ENCODE measurements at regions not wholly inside any gene's neighbourhood (a gene's known extent, or its start where the extent isn't known, plus 50 kb on each side); places are given as distances from the start of the nearest gene placed in this dataset.
A peak's percentile ranks its signal among the peaks of the same experiment; 100 is the strongest.

DNA sequence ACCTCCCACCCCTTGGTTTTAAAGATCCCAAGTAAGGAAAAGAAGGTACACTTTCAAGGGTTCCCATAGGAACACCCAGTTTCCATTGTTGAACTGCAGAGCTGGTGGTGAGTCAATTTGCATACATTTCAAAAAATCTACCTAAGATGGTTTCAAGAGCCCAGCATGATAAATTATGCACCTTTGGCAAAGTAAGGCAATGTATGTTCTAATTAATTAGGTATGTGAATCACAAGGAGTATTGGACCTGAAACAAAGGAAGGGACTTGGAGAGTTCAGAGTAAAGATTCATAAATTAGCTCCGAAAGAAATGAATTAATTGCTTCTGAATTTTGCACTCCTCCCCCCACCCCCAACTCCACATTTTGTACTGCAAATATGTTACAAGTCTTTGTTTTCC, 459.7 kb downstream of the LRATD1 start:
- Histone ChIP-seq H3K4me2 (no peak overlapping the region), H3K9me2 (ENCODE audit: insufficient read depth) (0 out of 2 replicates have a peak, but pooled peaks cover 12% of the 10 kb centered on the region), H3K4me3 (no peak overlapping the region), H3K4me1 (ENCODE audit: insufficient read depth) (peaks cover 22% of the 10 kb centered on the region), H3K27me3 (ENCODE audit: insufficient read depth) (no peaks in the 10 kb centered on the region), H3K36me3 (ENCODE audit: insufficient read depth) (no peaks in the 10 kb centered on the region), H3K27ac (ENCODE audit: low read depth) (no peak overlapping the region), H3K79me2 (replicated peaks; ENCODE audit: insufficient read depth) (no peaks in the 10 kb centered on the region), H3F3A (replicated peaks; ENCODE audit: low read depth) (no peaks in the 10 kb centered on the region), H4K20me1 (replicated peaks; ENCODE audit: insufficient read depth) (no peaks in the 10 kb centered on the region), H2AFZ (0 out of 2 replicates have a peak overlapping the region, but pooled peaks have one; percentile 43)
- DNase-seq (ENCODE audit: low spot score) (no peak), ATAC-seq (no peak)
- TF ChIP-seq EZH2 (IDR thresholded peaks at IDR 0.05; ENCODE audit: low read depth, unreplicated experiment): no peak
- TF ChIP-seq CREB1 (CRISPR knock-in tag; IDR thresholded peaks at IDR 0.05; ENCODE audit: low read depth): no peak
- TF ChIP-seq, protein P1, sequence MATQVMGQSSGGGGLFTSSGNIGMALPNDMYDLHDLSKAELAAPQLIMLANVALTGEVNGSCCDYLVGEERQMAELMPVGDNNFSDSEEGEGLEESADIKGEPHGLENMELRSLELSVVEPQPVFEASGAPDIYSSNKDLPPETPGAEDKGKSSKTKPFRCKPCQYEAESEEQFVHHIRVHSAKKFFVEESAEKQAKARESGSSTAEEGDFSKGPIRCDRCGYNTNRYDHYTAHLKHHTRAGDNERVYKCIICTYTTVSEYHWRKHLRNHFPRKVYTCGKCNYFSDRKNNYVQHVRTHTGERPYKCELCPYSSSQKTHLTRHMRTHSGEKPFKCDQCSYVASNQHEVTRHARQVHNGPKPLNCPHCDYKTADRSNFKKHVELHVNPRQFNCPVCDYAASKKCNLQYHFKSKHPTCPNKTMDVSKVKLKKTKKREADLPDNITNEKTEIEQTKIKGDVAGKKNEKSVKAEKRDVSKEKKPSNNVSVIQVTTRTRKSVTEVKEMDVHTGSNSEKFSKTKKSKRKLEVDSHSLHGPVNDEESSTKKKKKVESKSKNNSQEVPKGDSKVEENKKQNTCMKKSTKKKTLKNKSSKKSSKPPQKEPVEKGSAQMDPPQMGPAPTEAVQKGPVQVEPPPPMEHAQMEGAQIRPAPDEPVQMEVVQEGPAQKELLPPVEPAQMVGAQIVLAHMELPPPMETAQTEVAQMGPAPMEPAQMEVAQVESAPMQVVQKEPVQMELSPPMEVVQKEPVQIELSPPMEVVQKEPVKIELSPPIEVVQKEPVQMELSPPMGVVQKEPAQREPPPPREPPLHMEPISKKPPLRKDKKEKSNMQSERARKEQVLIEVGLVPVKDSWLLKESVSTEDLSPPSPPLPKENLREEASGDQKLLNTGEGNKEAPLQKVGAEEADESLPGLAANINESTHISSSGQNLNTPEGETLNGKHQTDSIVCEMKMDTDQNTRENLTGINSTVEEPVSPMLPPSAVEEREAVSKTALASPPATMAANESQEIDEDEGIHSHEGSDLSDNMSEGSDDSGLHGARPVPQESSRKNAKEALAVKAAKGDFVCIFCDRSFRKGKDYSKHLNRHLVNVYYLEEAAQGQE (IDR thresholded peaks at IDR 0.05; ENCODE audit: unreplicated experiment): no peak
- TF ChIP-seq ETS1 (IDR thresholded peaks at IDR 0.05): no peak
- TF ChIP-seq ZNF114 (CRISPR knock-in tag; IDR thresholded peaks at IDR 0.05): no peak
- TF ChIP-seq STAT1 (IDR thresholded peaks at IDR 0.05; ENCODE audit: unreplicated experiment): no peak
- TF ChIP-seq ZNF462 (CRISPR knock-in tag; IDR thresholded peaks at IDR 0.05): no peak
- TF ChIP-seq NANOG (IDR thresholded peaks at IDR 0.05; ENCODE audit: borderline replicate concordance): no peak
- Mint-ChIP-seq H3K4me1 (peaks cover 34% of the 10 kb centered on the region), H3K27ac (no peak overlapping the region), H3K4me3 (no peak overlapping the region), H3K27me3 (ENCODE audit: insufficient read depth, low read depth, poor library complexity) (peaks cover 7% of the 10 kb centered on the region), H3K36me3 (ENCODE audit: low read depth) (peaks cover 13% of the 10 kb centered on the region), H3K9me3 (peaks cover 8% of the 10 kb centered on the region)

Measured in GM23338 (cell line).